ENCODE measurements at regions not wholly inside any gene's neighbourhood (a gene's known extent, or its start where the extent isn't known, plus 50 kb on each side); places are given as distances from the start of the nearest gene placed in this dataset.
"Not testable (repeated sequence)": the region's sequence is repeated elsewhere in the genome, so short reads cannot be mapped to it uniquely, and the experiment has no call there.

- ChIA-PET POLR2A (ENCODE audit: unreplicated experiment) (no interaction called here), CTCF (no interaction called here)
- Histone ChIP-seq H3F3A (ENCODE audit: low read length, unreplicated experiment) (no peaks in the 10 kb centered on the region), H3K79me2 (ENCODE audit: low read length) (no peaks in the 10 kb centered on the region), H3K9ac (ENCODE audit: low read length) (no peak overlapping the region), H3K4me2 (ENCODE audit: low read length) (no peak overlapping the region), H4K20me1 (ENCODE audit: low read length) (no peaks in the 10 kb centered on the region), H3K9me2 (replicated peaks; ENCODE audit: low read length) (no peaks in the 10 kb centered on the region), H2AFZ (ENCODE audit: low read length) (no peak overlapping the region), H3K27ac (ENCODE audit: low read length) (no peak overlapping the region), H3K4me1 (ENCODE audit: insufficient read depth, low read length) (no peaks in the 10 kb centered on the region), H3K9me3 (ENCODE audit: low read length) (no peaks in the 10 kb centered on the region), H3K27me3 (ENCODE audit: low read length) (no peaks in the 10 kb centered on the region), H3K4me3 (ENCODE audit: low read length) (no peak overlapping the region), H3K36me3 (ENCODE audit: low read depth, low read length) (no peaks in the 10 kb centered on the region)
- DNase-seq (no peak), ATAC-seq (no peak)
- BruUV-seq (replicated peaks) = no TSS peak
- no peak for TF ChIP-seq CTCF (conservative IDR thresholded peaks at IDR 0.05; ENCODE audit: low read depth, low read length)
- TF ChIP-seq EZH2 (IDR thresholded peaks at IDR 0.05; ENCODE audit: low read length, unreplicated experiment) = no peak
- TF ChIP-seq EZH2phosphoT487 (IDR thresholded peaks at IDR 0.05; ENCODE audit: borderline replicate concordance, low read length) = no peak
- intact Hi-C loops (cut with micrococcal nuclease) = no loop called here
These were observed 578.7 kb downstream of the GLRX3 start for GRCh38 chr10:130714742-130715467.

GRCh38 chr10:130715686-130716670 is 579.8 kb downstream of the GLRX3 start:
- no peaks in the 10 kb centered on the region for H3K79me2 ChIP-seq (ENCODE audit: low read length)
- no peaks in the 10 kb centered on the region for H3F3A ChIP-seq (ENCODE audit: low read length, unreplicated experiment)
- no peaks in the 10 kb centered on the region for H3K36me3 ChIP-seq (ENCODE audit: low read depth, low read length)
- no peaks in the 10 kb centered on the region for H3K27me3 ChIP-seq (ENCODE audit: low read length)
- BruUV-seq (replicated peaks) = no TSS peak
- no peak overlapping the region for H3K27ac ChIP-seq (ENCODE audit: low read length)
- no peaks in the 10 kb centered on the region for H4K20me1 ChIP-seq (ENCODE audit: low read length)
- ATAC-seq (no peak), DNase-seq (no peak)
- H3K4me2 ChIP-seq (ENCODE audit: low read length) = no peak overlapping the region
- intact Hi-C loops (cut with micrococcal nuclease) = no loop called here
- H3K4me1 ChIP-seq (ENCODE audit: insufficient read depth, low read length) = no peaks in the 10 kb centered on the region
- H3K4me3 ChIP-seq (ENCODE audit: low read length) = no peak overlapping the region
- ChIA-PET CTCF (no interaction called here), POLR2A (ENCODE audit: unreplicated experiment) (no interaction called here)
- no peaks in the 10 kb centered on the region for H3K9me2 ChIP-seq (replicated peaks; ENCODE audit: low read length)
- no peaks in the 10 kb centered on the region for H3K9me3 ChIP-seq (ENCODE audit: low read length)
- no peak overlapping the region for H2AFZ ChIP-seq (ENCODE audit: low read length)
- no peak overlapping the region for H3K9ac ChIP-seq (ENCODE audit: low read length)
- no peak for TF ChIP-seq EZH2phosphoT487 (IDR thresholded peaks at IDR 0.05; ENCODE audit: borderline replicate concordance, low read length)

GRCh38 chr10:130717083-130717482 is 580.9 kb downstream of the GLRX3 start:
- no peak overlapping the region for H2AFZ ChIP-seq (ENCODE audit: low read length)
- no peaks in the 10 kb centered on the region for H3K4me1 ChIP-seq (ENCODE audit: insufficient read depth, low read length)
- no TSS peak for BruUV-seq (replicated peaks)
- ATAC-seq (no peak), DNase-seq (no peak)
- H3K4me2 ChIP-seq (ENCODE audit: low read length) = no peak overlapping the region
- H3K27ac ChIP-seq (ENCODE audit: low read length) = no peak overlapping the region
- ChIA-PET CTCF (no interaction called here), POLR2A (ENCODE audit: unreplicated experiment) (no interaction called here)
- no peaks in the 10 kb centered on the region for H4K20me1 ChIP-seq (ENCODE audit: low read length)
- H3K9ac ChIP-seq (ENCODE audit: low read length) = no peak overlapping the region
- TF ChIP-seq EZH2phosphoT487 (IDR thresholded peaks at IDR 0.05; ENCODE audit: borderline replicate concordance, low read length) (no peak), EZH2 (IDR thresholded peaks at IDR 0.05; ENCODE audit: low read length, unreplicated experiment) (no peak), CTCF (conservative IDR thresholded peaks at IDR 0.05; ENCODE audit: low read depth, low read length) (no peak)
- no peaks in the 10 kb centered on the region for H3K36me3 ChIP-seq (ENCODE audit: low read depth, low read length)
- H3K4me3 ChIP-seq (ENCODE audit: low read length) = no peak overlapping the region
- no peaks in the 10 kb centered on the region for H3K79me2 ChIP-seq (ENCODE audit: low read length)
- intact Hi-C loops (cut with micrococcal nuclease) = no loop called here
- H3K27me3 ChIP-seq (ENCODE audit: low read length) = no peaks in the 10 kb centered on the region
- H3K9me2 ChIP-seq (replicated peaks; ENCODE audit: low read length) = no peaks in the 10 kb centered on the region
- H3F3A ChIP-seq (ENCODE audit: low read length, unreplicated experiment) = no peaks in the 10 kb centered on the region
- H3K9me3 ChIP-seq (ENCODE audit: low read length) = no peaks in the 10 kb centered on the region

GRCh38 chr10:130718744-130719447 is 582.7 kb downstream of the GLRX3 start:
- H2AFZ ChIP-seq (ENCODE audit: low read length); DNase-seq: not testable (repeated sequence)

More at GRCh38 chr10:130718744-130719447, 582.7 kb downstream of the GLRX3 start:
- H3F3A ChIP-seq (ENCODE audit: low read length, unreplicated experiment); H3K27ac ChIP-seq (ENCODE audit: low read length); H3K27me3 ChIP-seq (ENCODE audit: low read length); H3K9me2 ChIP-seq (replicated peaks; ENCODE audit: low read length); H4K20me1 ChIP-seq (ENCODE audit: low read length); H3K4me1 ChIP-seq (ENCODE audit: insufficient read depth, low read length); H3K9ac ChIP-seq (ENCODE audit: low read length); POLR2A ChIA-PET (ENCODE audit: unreplicated experiment); H3K36me3 ChIP-seq (ENCODE audit: low read depth, low read length); H3K4me3 ChIP-seq (ENCODE audit: low read length); CTCF ChIA-PET; H3K9me3 ChIP-seq (ENCODE audit: low read length); intact Hi-C loops (cut with micrococcal nuclease); ATAC-seq; H3K4me2 ChIP-seq (ENCODE audit: low read length); H3K79me2 ChIP-seq (ENCODE audit: low read length); BruUV-seq (replicated peaks): not testable (repeated sequence)
